T follicular helper cell (primary cell): ENCODE measurements at regions not wholly inside any gene's neighbourhood (a gene's known extent, or its start where the extent isn't known, plus 50 kb on each side); places are given as distances from the start of the nearest gene placed in this dataset.

Source experiments
- DNase-seq: peaks from one replicate; pipeline ENCODE4 v3.0.0-alpha.2; 2020; ENCODE audit warnings: low read depth

- no peak for DNase-seq
Observed at GRCh38 chrX:40167850-40168479, 70.2 kb upstream of the BCOR start.

- DNase-seq: no peak
Observed at GRCh38 chrX:40167233-40167849, 69.6 kb upstream of the BCOR start.

- DNase-seq: no peak
Observed at GRCh38 chrX:40166582-40166981, 68.8 kb upstream of the BCOR start.

GRCh38 chrX:40165861-40166260 lies 68.1 kb upstream of the BCOR start:
- DNase-seq: no peak

GRCh38 chrX:40165206-40165605 lies 67.4 kb upstream of the BCOR start:
- no peak for DNase-seq

- DNase-seq: no peak
Observed at GRCh38 chrX:40164751-40165150, 67.0 kb upstream of the BCOR start.

GRCh38 chrX:40158036-40158706 lies 60.4 kb upstream of the BCOR start:
- DNase-seq: no peak

GRCh38 chrX:40157228-40158035 lies 59.7 kb upstream of the BCOR start:
- no peak for DNase-seq

GRCh38 chrX:40156470-40157227 lies 58.9 kb upstream of the BCOR start:
- DNase-seq: no peak

- DNase-seq: no peak
Observed at GRCh38 chrX:40155589-40156469, 58.1 kb upstream of the BCOR start.

GRCh38 chrX:40154853-40155588 lies 57.3 kb upstream of the BCOR start:
- DNase-seq: no peak

GRCh38 chrX:40154250-40154852 lies 56.6 kb upstream of the BCOR start:
- no peak for DNase-seq

GRCh38 chrX:40153345-40154249 lies 55.8 kb upstream of the BCOR start:
- peak; percentile 37 for DNase-seq

- no peak for DNase-seq
Observed at GRCh38 chrX:40152741-40153344, 55.1 kb upstream of the BCOR start.

- no peak for DNase-seq
Observed at GRCh38 chrX:40152173-40152711, 54.5 kb upstream of the BCOR start.

GRCh38 chrX:40151211-40152172 lies 53.7 kb upstream of the BCOR start:
- no peak for DNase-seq

- DNase-seq: no peak
Observed at GRCh38 chrX:40150503-40150902, 52.7 kb upstream of the BCOR start.
